GM12878 (cell line): ENCODE measurements at regions not wholly inside any gene's neighbourhood (a gene's known extent, or its start where the extent isn't known, plus 50 kb on each side); places are given as distances from the start of the nearest gene placed in this dataset.

Source experiments
- CTCF ChIP-seq, 3 experiments: IDR thresholded peaks in 2 of 3; conservative IDR thresholded peaks in 1 of 3; 2 replicates each; pipeline ENCODE4 v1.5.1; 2011; ENCODE audit warnings: low read depth in 3 of 3, low read length in 3 of 3, mild to moderate bottlenecking in 3 of 3, control low read depth in 2 of 3, moderate library complexity in 2 of 3, inconsistent platforms in 1 of 3, mixed read lengths in 1 of 3; ENCODE audit not compliant: control insufficient read depth in 2 of 3, insufficient read depth in 1 of 3; ENCODE audit errors: extremely low read depth in 1 of 3
- E2F4 ChIP-seq: IDR thresholded peaks from 2 replicates; pipeline ENCODE4 v1.6.1; 2012; ENCODE audit warnings: low read depth, low read length, improper control_type of control experiment
- EED ChIP-seq: sonication (generic); IDR thresholded peaks from 2 replicates; pipeline ENCODE4 v1.6.1; 2016; ENCODE audit warnings: antibody characterized with exemption, low read depth
- ESRRA ChIP-seq: IDR thresholded peaks from 2 replicates; pipeline ENCODE4 v1.6.1; 2012; ENCODE audit warnings: mild to moderate bottlenecking, low read length, improper control_type of control experiment
- TBL1XR1 ChIP-seq: IDR thresholded peaks from 2 replicates; pipeline ENCODE4 v1.6.1; 2012; ENCODE audit warnings: low read depth, low read length, improper control_type of control experiment
- TF ChIP-seq, protein P1 (sequence below): fragments of 450-650 bp; IDR thresholded peaks from 2 replicates; pipeline ENCODE4 v1.6.1; 2016; ENCODE audit warnings: mild to moderate bottlenecking, moderate library complexity, borderline replicate concordance
- TF ChIP-seq, protein P2 (sequence below): fragments of 150-350 bp; IDR thresholded peaks from 2 replicates; pipeline ENCODE4 v1.6.1; 2016; ENCODE audit warnings: low read depth, low read length
- TF ChIP-seq, protein P3 (sequence below): IDR thresholded peaks from 2 replicates; pipeline ENCODE4 v1.6.1; 2011; ENCODE audit warnings: mild to moderate bottlenecking, low read depth, low read length, moderate library complexity; ENCODE audit not compliant: insufficient replicate concordance

- TF ChIP-seq, protein P1, sequence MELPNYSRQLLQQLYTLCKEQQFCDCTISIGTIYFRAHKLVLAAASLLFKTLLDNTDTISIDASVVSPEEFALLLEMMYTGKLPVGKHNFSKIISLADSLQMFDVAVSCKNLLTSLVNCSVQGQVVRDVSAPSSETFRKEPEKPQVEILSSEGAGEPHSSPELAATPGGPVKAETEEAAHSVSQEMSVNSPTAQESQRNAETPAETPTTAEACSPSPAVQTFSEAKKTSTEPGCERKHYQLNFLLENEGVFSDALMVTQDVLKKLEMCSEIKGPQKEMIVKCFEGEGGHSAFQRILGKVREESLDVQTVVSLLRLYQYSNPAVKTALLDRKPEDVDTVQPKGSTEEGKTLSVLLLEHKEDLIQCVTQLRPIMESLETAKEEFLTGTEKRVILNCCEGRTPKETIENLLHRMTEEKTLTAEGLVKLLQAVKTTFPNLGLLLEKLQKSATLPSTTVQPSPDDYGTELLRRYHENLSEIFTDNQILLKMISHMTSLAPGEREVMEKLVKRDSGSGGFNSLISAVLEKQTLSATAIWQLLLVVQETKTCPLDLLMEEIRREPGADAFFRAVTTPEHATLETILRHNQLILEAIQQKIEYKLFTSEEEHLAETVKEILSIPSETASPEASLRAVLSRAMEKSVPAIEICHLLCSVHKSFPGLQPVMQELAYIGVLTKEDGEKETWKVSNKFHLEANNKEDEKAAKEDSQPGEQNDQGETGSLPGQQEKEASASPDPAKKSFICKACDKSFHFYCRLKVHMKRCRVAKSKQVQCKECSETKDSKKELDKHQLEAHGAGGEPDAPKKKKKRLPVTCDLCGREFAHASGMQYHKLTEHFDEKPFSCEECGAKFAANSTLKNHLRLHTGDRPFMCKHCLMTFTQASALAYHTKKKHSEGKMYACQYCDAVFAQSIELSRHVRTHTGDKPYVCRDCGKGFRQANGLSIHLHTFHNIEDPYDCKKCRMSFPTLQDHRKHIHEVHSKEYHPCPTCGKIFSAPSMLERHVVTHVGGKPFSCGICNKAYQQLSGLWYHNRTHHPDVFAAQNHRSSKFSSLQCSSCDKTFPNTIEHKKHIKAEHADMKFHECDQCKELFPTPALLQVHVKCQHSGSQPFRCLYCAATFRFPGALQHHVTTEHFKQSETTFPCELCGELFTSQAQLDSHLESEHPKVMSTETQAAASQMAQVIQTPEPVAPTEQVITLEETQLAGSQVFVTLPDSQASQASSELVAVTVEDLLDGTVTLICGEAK: no peak
- no peak for TF ChIP-seq ESRRA
- TF ChIP-seq, protein P2, sequence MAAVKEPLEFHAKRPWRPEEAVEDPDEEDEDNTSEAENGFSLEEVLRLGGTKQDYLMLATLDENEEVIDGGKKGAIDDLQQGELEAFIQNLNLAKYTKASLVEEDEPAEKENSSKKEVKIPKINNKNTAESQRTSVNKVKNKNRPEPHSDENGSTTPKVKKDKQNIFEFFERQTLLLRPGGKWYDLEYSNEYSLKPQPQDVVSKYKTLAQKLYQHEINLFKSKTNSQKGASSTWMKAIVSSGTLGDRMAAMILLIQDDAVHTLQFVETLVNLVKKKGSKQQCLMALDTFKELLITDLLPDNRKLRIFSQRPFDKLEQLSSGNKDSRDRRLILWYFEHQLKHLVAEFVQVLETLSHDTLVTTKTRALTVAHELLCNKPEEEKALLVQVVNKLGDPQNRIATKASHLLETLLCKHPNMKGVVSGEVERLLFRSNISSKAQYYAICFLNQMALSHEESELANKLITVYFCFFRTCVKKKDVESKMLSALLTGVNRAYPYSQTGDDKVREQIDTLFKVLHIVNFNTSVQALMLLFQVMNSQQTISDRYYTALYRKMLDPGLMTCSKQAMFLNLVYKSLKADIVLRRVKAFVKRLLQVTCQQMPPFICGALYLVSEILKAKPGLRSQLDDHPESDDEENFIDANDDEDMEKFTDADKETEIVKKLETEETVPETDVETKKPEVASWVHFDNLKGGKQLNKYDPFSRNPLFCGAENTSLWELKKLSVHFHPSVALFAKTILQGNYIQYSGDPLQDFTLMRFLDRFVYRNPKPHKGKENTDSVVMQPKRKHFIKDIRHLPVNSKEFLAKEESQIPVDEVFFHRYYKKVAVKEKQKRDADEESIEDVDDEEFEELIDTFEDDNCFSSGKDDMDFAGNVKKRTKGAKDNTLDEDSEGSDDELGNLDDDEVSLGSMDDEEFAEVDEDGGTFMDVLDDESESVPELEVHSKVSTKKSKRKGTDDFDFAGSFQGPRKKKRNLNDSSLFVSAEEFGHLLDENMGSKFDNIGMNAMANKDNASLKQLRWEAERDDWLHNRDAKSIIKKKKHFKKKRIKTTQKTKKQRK: no peak
- no peak for TF ChIP-seq TBL1XR1
- TF ChIP-seq E2F4: no peak
- TF ChIP-seq, protein P3, sequence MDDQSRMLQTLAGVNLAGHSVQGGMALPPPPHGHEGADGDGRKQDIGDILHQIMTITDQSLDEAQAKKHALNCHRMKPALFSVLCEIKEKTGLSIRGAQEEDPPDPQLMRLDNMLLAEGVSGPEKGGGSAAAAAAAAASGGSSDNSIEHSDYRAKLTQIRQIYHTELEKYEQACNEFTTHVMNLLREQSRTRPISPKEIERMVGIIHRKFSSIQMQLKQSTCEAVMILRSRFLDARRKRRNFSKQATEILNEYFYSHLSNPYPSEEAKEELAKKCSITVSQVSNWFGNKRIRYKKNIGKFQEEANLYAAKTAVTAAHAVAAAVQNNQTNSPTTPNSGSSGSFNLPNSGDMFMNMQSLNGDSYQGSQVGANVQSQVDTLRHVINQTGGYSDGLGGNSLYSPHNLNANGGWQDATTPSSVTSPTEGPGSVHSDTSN: no peak
- no peak for TF ChIP-seq CTCF (IDR thresholded peaks at IDR 0.05 in 2 of 3, conservative IDR thresholded peaks at IDR 0.05 in 1 of 3; ENCODE audit: control insufficient read depth in 2 of 3, extremely low read depth in 1 of 3, insufficient read depth in 1 of 3, low read depth in 3 of 3, low read length in 3 of 3)
- no peak for TF ChIP-seq EED
Measured at GRCh38 chr14:26289891-26290486, 307.8 kb downstream of the NOVA1 start (continued).
